GM21529 (cell line): ENCODE measurements at regions not wholly inside any gene's neighbourhood (a gene's known extent, or its start where the extent isn't known, plus 50 kb on each side); places are given as distances from the start of the nearest gene placed in this dataset.
"Not testable (repeated sequence)": the region's sequence is repeated elsewhere in the genome, so short reads cannot be mapped to it uniquely, and the experiment has no call there.

Source experiments
- ATAC-seq: cut with Tn5 transposase; IDR thresholded peaks from one replicate; pipeline ENCODE4 v1.9.1; 2021; ENCODE audit not compliant: unreplicated experiment

- no peak for ATAC-seq
Observed at GRCh38 chr10:10745291-10745690, 272.4 kb upstream of the CELF2 start.

GRCh38 chr10:10755490-10755889 is 262.2 kb upstream of the CELF2 start:
- no peak for ATAC-seq

GRCh38 chr10:10758306-10758705 is 259.4 kb upstream of the CELF2 start:
- ATAC-seq = no peak

- not testable (repeated sequence) for ATAC-seq
Observed at GRCh38 chr10:10759806-10760205, 257.9 kb upstream of the CELF2 start.

- no peak for ATAC-seq
Observed at GRCh38 chr10:10765017-10765416, 252.7 kb upstream of the CELF2 start.

GRCh38 chr10:10772411-10772810 is 245.3 kb upstream of the CELF2 start:
- no peak for ATAC-seq

- ATAC-seq = no peak
Observed at GRCh38 chr10:10772874-10773508, 244.7 kb upstream of the CELF2 start.

GRCh38 chr10:10774416-10774815 is 243.3 kb upstream of the CELF2 start:
- no peak for ATAC-seq

GRCh38 chr10:10776363-10776762 is 241.3 kb upstream of the CELF2 start:
- no peak for ATAC-seq

- ATAC-seq = no peak
Observed at GRCh38 chr10:10777279-10777678, 240.4 kb upstream of the CELF2 start.

- ATAC-seq = no peak
Observed at GRCh38 chr10:10777723-10778122, 239.9 kb upstream of the CELF2 start.

- ATAC-seq = no peak
Observed at GRCh38 chr10:10778959-10779358, 238.7 kb upstream of the CELF2 start.

GRCh38 chr10:10779511-10779910 is 238.2 kb upstream of the CELF2 start:
- no peak for ATAC-seq

GRCh38 chr10:10780746-10781145 is 236.9 kb upstream of the CELF2 start:
- ATAC-seq = no peak

- ATAC-seq = no peak
Observed at GRCh38 chr10:10782603-10783002, 235.1 kb upstream of the CELF2 start.

GRCh38 chr10:10785627-10786026 is 232.0 kb upstream of the CELF2 start:
- ATAC-seq = no peak

- no peak for ATAC-seq
Observed at GRCh38 chr10:10786109-10787090, 231.3 kb upstream of the CELF2 start.

GRCh38 chr10:10787586-10787985 is 230.1 kb upstream of the CELF2 start:
- ATAC-seq = no peak

- ATAC-seq = no peak
Observed at GRCh38 chr10:10788761-10789160, 228.9 kb upstream of the CELF2 start.

GRCh38 chr10:10791869-10792268 is 225.8 kb upstream of the CELF2 start:
- no peak for ATAC-seq

- no peak for ATAC-seq
Observed at GRCh38 chr10:10792681-10793080, 225.0 kb upstream of the CELF2 start.

- ATAC-seq = no peak
Observed at GRCh38 chr10:10794046-10794445, 223.6 kb upstream of the CELF2 start.
